Activated CD8-positive, alpha-beta T cell treated with anti-CD3 and anti-CD28 coated beads for 36 hours (primary cell): ENCODE measurements at regions not wholly inside any gene's neighbourhood (a gene's known extent, or its start where the extent isn't known, plus 50 kb on each side); places are given as distances from the start of the nearest gene placed in this dataset.

Source experiments
- ATAC-seq: fragments of 200-7000 bp; cut with Tn5 transposase; one replicate; pipeline ENCODE4 v1.10.0; 2021; ENCODE audit warnings: mild to moderate bottlenecking, moderate library complexity
- CTCF ChIA-PET: fragments of 350-600 bp; sonication (Branson Sonifier 250); formaldehyde crosslinking; loops from one replicate; lab custom pipeline; 2021; ENCODE audit warnings: antibody characterized with exemption; lab: Charles Lee
- POLR2A ChIA-PET: fragments of 350-600 bp; sonication (Branson Sonifier 250); formaldehyde crosslinking; loops from one replicate; lab custom pipeline; 2021; ENCODE audit warnings: antibody characterized with exemption; lab: Charles Lee
- DNase-seq: peaks from one replicate; pipeline ENCODE4 v3.0.0-alpha.2; 2020
- H3K27ac Mint-ChIP-seq: one replicate; pipeline ENCODE4 v1.8.0; 2021; ENCODE audit warnings: mild to moderate bottlenecking, mixed read lengths
- H3K27me3 Mint-ChIP-seq: one replicate; pipeline ENCODE4 v1.8.0; 2021; ENCODE audit warnings: mixed read lengths
- H3K36me3 Mint-ChIP-seq: one replicate; pipeline ENCODE4 v1.8.0; 2021; ENCODE audit warnings: low read depth, mixed read lengths
- H3K4me1 Mint-ChIP-seq: one replicate; pipeline ENCODE4 v1.8.0; 2021; ENCODE audit warnings: low read depth, mixed read lengths
- H3K4me3 Mint-ChIP-seq: one replicate; pipeline ENCODE4 v1.8.0; 2021; ENCODE audit warnings: mild to moderate bottlenecking, moderate library complexity, mixed read lengths
- H3K9me3 Mint-ChIP-seq: one replicate; pipeline ENCODE4 v1.8.0; 2021; ENCODE audit warnings: mixed read lengths
- CTCF ChIP-seq: fragments of 200-600 bp; IDR thresholded peaks from one replicate; pipeline ENCODE4 v1.8.0; 2022; ENCODE audit warnings: antibody characterized with exemption, mild to moderate bottlenecking
- intact Hi-C: fragments of 100-400 bp; cut with micrococcal nuclease; formaldehyde crosslinking; loops from one replicate; pipeline ENCODE4 v1.10.0; 2022

- DNase-seq (no peak), ATAC-seq (no peak)
- no peak for TF ChIP-seq CTCF
- H3K9me3 Mint-ChIP-seq, result peaks cover 7% of the 10 kb centered on the region
- no peaks in the 10 kb centered on the region for H3K36me3 Mint-ChIP-seq
- H3K27me3 Mint-ChIP-seq, result no peaks in the 10 kb centered on the region
- no peak overlapping the region for H3K27ac Mint-ChIP-seq
- ChIA-PET POLR2A (no interaction called here), CTCF (no interaction called here)
- no peaks in the 10 kb centered on the region for H3K4me1 Mint-ChIP-seq
- H3K4me3 Mint-ChIP-seq, result no peak overlapping the region
- intact Hi-C loops, result no loop called here
Measured at GRCh38 chr2:107729440-107729839, 97.3 kb upstream of the RGPD4 start.

DNA sequence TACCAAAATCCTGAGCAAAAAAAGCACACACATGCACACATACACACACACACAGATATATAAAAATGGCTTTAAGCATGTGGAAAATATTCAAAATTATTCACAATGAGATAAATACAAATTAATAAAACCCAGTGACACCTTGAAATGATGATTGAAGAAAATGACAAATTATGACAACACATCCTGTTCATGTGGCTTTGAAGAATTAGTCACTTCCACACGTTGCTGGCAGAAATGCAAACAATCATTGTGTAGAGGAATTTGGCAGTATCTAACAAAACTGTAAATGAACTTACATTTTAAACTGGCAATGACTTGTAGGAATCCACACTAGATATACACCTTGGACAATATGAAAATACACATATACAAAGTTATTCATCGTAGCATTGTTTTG lies 95.8 kb upstream of the RGPD4 start:
- ChIA-PET POLR2A (no interaction called here), CTCF (no interaction called here)
- Mint-ChIP-seq H3K4me3 (no peak overlapping the region), H3K27me3 (no peaks in the 10 kb centered on the region), H3K4me1 (no peaks in the 10 kb centered on the region), H3K9me3 (peaks cover under 1% of the 10 kb centered on the region), H3K27ac (no peak overlapping the region), H3K36me3 (no peaks in the 10 kb centered on the region)
- TF ChIP-seq CTCF, result no peak
- intact Hi-C loops, result no loop called here
- DNase-seq (no peak), ATAC-seq (no peak)

GRCh38 chr2:107731435-107731834 lies 95.3 kb upstream of the RGPD4 start:
- DNase-seq (no peak), ATAC-seq (no peak)
- POLR2A ChIA-PET, result no interaction called here
- Mint-ChIP-seq H3K27me3 (no peaks in the 10 kb centered on the region), H3K27ac (no peak overlapping the region), H3K36me3 (no peaks in the 10 kb centered on the region), H3K9me3 (no peaks in the 10 kb centered on the region), H3K4me1 (no peaks in the 10 kb centered on the region), H3K4me3 (no peak overlapping the region)
- intact Hi-C loops, result no loop called here
- no peak for TF ChIP-seq CTCF
- CTCF ChIA-PET, result no interaction called here

DNA sequence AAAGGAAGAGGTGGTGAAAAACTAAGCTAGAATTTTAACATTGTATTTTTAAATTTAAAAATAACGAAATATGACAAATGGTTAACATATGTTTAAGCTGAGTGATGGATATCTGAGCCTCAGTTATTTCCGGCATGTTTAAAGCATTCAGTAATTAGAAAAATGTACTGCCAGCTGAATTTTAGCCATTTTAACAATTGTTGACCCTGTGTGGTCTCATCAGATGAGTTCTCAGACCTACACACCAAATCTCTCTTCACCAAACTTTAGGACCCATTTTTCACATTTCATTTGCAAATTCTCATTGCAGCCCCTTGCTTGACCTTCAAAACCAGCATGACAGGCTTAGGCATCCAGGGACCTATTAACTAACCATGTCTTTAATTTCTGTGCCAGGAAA lies 91.5 kb upstream of the RGPD4 start:
- no peaks in the 10 kb centered on the region for H3K9me3 Mint-ChIP-seq
- H3K4me3 Mint-ChIP-seq, result no peak overlapping the region
- DNase-seq (no peak), ATAC-seq (no peak)
- ChIA-PET CTCF (no interaction called here), POLR2A (no interaction called here)
- no peaks in the 10 kb centered on the region for H3K4me1 Mint-ChIP-seq
- H3K36me3 Mint-ChIP-seq, result no peaks in the 10 kb centered on the region
- TF ChIP-seq CTCF, result no peak
- H3K27ac Mint-ChIP-seq, result no peak overlapping the region
- no peaks in the 10 kb centered on the region for H3K27me3 Mint-ChIP-seq
- intact Hi-C loops, result no loop called here

- H3K9me3 Mint-ChIP-seq, result no peaks in the 10 kb centered on the region
- TF ChIP-seq CTCF, result no peak
- H3K4me3 Mint-ChIP-seq, result no peak overlapping the region
- DNase-seq (no peak), ATAC-seq (no peak)
- CTCF ChIA-PET, result no interaction called here
- H3K27ac Mint-ChIP-seq, result no peak overlapping the region
- no peaks in the 10 kb centered on the region for H3K27me3 Mint-ChIP-seq
- H3K4me1 Mint-ChIP-seq, result no peaks in the 10 kb centered on the region
- intact Hi-C loops, result no loop called here
- H3K36me3 Mint-ChIP-seq, result no peaks in the 10 kb centered on the region
- POLR2A ChIA-PET, result no interaction called here
Measured at GRCh38 chr2:107737756-107738155, 88.9 kb upstream of the RGPD4 start.
